Mucosa of descending colon (tissue), 3 donors: ENCODE measurements at regions not wholly inside any gene's neighbourhood (a gene's known extent, or its start where the extent isn't known, plus 50 kb on each side); places are given as distances from the start of the nearest gene placed in this dataset.
A peak's percentile ranks its signal among the peaks of the same experiment; 100 is the strongest.
"Not testable (repeated sequence)": the region's sequence is repeated elsewhere in the genome, so short reads cannot be mapped to it uniquely, and the experiment has no call there.

Experiments
- ATAC-seq: fragments of 200-7000 bp; cut with Tn5 transposase; one replicate; pipeline ENCODE4 v1.9.1; 2020; ENCODE audit warnings: mild to moderate bottlenecking, moderate library complexity
- DNase-seq, 3 donors: peaks; one replicate each; pipeline ENCODE4 v3.0.0-alpha.2; 2020
- H3K36me3 ChIP-seq: fragments of 200-600 bp; one replicate; pipeline ENCODE4 v1.8.0; 2021; ENCODE audit warnings: low read depth, mild to moderate bottlenecking
- H3K4me1 ChIP-seq: fragments of 200-600 bp; one replicate; pipeline ENCODE4 v1.8.0; 2021; ENCODE audit warnings: low read depth, mild to moderate bottlenecking
- H3K4me3 ChIP-seq: fragments of 200-600 bp; one replicate; pipeline ENCODE4 v1.8.0; 2021; ENCODE audit warnings: mild to moderate bottlenecking
- H3K9me3 ChIP-seq: fragments of 200-600 bp; one replicate; pipeline ENCODE4 v1.8.0; 2021; ENCODE audit warnings: mild to moderate bottlenecking
- intact Hi-C, 2 donors: fragments of 100-400 bp; cut with DNase I in 1 of 2; cut with micrococcal nuclease in 1 of 2; formaldehyde crosslinking; loops; one replicate each; pipeline versions ENCODE4 v1.11.0 to v1.11.1; 2022; cut with DNase I, micrococcal nuclease
- TF ChIP-seq, protein P1 (sequence below): fragments of 200-600 bp; IDR thresholded peaks from one replicate; pipeline ENCODE4 v1.8.0; 2022; ENCODE audit warnings: antibody characterized with exemption, mild to moderate bottlenecking
- donor health status: DM: no; HTN: no; CAD: no; lungs with moderate emphysema.
- donor health status: DM: no; HTN: no; CAD: no.
- donor health status: DM: no; HTN: yes; CAD: no.

DNA sequence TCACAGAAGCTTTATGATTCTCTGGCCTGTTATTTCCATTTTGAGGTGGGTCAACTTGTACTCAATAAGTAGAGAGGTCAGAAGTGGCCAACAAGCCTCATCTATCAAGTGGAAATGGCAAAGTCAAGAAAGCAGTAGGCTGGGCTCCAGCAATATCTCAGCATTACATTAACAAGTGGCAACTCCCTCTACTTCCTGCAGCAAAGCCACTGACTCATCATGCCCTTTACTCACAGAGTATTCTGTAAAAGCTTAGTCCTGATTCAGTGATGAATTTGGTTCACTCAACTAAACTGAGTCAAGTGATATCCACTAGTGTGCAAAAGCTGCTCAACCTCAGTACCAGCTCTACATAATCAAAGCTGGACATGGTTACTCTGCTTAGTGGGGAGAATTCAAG, 954.6 kb downstream of the EPHA3 start:
- H3K36me3 ChIP-seq = no peaks in the 10 kb centered on the region
- TF ChIP-seq, protein P1, sequence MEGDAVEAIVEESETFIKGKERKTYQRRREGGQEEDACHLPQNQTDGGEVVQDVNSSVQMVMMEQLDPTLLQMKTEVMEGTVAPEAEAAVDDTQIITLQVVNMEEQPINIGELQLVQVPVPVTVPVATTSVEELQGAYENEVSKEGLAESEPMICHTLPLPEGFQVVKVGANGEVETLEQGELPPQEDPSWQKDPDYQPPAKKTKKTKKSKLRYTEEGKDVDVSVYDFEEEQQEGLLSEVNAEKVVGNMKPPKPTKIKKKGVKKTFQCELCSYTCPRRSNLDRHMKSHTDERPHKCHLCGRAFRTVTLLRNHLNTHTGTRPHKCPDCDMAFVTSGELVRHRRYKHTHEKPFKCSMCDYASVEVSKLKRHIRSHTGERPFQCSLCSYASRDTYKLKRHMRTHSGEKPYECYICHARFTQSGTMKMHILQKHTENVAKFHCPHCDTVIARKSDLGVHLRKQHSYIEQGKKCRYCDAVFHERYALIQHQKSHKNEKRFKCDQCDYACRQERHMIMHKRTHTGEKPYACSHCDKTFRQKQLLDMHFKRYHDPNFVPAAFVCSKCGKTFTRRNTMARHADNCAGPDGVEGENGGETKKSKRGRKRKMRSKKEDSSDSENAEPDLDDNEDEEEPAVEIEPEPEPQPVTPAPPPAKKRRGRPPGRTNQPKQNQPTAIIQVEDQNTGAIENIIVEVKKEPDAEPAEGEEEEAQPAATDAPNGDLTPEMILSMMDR = no peak
- H3K4me1 ChIP-seq = no peaks in the 10 kb centered on the region
- peak; percentile 47 for ATAC-seq
- DNase-seq = no peak
- no peaks in the 10 kb centered on the region for H3K9me3 ChIP-seq
- intact Hi-C loops = no loop called here
- no peak overlapping the region for H3K4me3 ChIP-seq

DNA sequence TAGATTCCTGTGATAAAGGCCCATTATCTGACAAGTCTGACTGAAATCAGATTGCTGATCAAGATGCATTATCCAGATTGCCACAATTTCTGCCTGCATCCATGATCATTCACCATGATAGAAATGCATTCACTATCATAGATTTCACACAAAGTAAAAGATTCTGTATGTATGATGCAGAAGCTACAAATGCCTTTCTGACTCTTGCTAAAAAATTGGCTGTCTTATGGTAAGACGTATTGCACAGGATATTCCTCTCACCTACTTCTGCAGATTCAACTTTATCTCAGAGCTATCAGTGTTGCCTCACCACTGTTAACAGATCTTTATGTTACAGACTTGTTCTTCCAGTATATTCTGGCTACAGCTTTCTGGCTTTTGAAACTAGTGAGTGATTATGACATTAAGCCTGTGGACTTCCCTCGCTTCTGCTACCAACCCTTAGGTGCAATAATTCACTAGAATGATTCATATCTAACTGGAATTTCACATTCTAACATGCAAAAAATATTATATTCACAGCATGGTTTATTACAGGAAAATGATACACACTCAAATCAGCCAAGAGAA, 955.3 kb downstream of the EPHA3 start:
- DNase-seq (no peak), ATAC-seq (no peak)
- no peaks in the 10 kb centered on the region for H3K4me1 ChIP-seq
- intact Hi-C loops = no loop called here
- TF ChIP-seq, protein P1 = no peak
- H3K4me3 ChIP-seq = no peak overlapping the region
- no peaks in the 10 kb centered on the region for H3K36me3 ChIP-seq
- no peaks in the 10 kb centered on the region for H3K9me3 ChIP-seq

DNA sequence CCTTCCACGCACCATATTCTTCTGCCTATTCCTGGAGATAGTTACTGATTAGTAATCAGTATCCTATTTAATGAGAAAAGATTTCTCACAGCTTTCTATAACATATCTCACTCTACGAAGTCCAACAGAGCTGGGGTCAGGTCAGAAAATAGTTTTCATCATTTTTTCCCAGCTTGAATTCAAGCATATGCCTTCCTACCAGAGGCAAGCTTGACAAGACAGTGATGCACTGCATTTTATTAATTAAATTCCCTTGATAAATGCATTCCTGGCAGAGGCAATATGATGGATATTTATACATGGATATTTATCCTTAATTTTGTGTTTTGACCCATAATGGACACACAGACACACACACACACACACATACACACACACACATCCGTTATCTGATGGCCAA, 961.4 kb downstream of the EPHA3 start:
- intact Hi-C loops = no loop called here
- ATAC-seq (no peak), DNase-seq (no peak)

DNA sequence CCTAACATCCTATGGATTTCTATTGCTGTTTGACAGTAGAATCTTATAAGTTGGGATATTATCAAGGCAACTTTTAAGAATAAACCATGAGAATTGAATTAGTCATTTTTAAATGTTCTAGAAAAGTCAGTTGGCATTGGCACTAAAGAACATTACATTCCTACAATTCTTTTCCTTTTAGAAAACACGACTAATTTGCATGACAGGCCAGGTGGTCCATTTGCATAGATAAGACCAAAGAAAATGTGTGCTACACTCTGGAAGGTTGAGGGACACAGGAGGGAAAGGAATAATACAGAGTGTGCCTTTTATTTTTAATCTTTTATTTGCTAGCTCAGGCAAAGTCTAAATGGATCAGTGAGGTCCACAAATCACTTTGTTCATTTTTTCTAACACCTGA, 962.3 kb downstream of the EPHA3 start:
- intact Hi-C loops = no loop called here
- no peak for DNase-seq

More for the DNA sequence above, 961.4 kb downstream of the EPHA3 start:
- TF ChIP-seq, protein P1 = no peak
- Histone ChIP-seq H3K4me1 (no peaks in the 10 kb centered on the region), H3K4me3 (no peak overlapping the region), H3K9me3 (no peaks in the 10 kb centered on the region), H3K36me3 (no peaks in the 10 kb centered on the region)

DNA sequence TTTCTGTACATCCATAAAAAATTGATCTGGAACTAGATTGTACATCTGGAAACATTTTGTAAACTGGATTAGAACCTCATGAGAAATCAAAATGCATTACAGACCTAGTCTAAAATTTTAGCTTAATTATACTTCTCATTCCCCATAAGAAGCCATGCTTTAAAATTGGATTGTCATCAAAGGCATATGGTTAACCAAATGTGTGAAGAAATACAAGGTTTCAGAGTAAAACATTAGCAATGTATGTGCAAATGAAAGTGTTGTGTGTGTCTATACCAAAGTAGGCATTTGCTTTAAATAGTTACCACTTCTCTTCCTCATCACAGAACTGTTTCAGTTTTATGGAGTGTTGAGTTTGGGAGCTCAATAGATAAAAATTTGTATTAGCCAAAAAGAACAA, 968.7 kb downstream of the EPHA3 start:
- DNase-seq (no peak), ATAC-seq (no peak)
- Histone ChIP-seq H3K9me3 (no peaks in the 10 kb centered on the region), H3K36me3 (no peaks in the 10 kb centered on the region), H3K4me3 (no peak overlapping the region), H3K4me1 (no peaks in the 10 kb centered on the region)
- TF ChIP-seq, protein P1 = no peak
- intact Hi-C loops = no loop called here

More for the DNA sequence above, 962.3 kb downstream of the EPHA3 start:
- no peaks in the 10 kb centered on the region for H3K4me1 ChIP-seq
- H3K9me3 ChIP-seq = no peaks in the 10 kb centered on the region
- TF ChIP-seq, protein P1 = no peak
- no peak overlapping the region for H3K4me3 ChIP-seq
- ATAC-seq = no peak
- no peaks in the 10 kb centered on the region for H3K36me3 ChIP-seq

DNA sequence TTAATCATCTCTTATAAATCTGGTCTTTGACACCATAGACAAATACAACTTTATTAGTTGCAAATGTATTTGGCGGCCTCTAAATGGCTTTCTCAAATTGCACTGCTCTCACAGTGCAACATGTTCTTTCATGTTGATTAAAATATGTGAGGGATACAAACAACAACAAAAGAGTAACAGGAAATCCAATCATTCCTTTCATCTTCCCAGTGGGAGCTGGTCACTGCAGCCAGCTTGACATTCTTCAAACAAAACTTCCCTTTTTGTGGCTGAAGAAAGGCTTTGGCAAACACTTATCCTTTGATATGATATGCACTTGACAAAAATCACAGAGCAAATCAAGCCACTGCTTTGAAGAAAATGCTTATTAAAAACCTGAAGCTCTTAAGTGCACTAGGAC, 973.6 kb downstream of the EPHA3 start:
- DNase-seq (no peak), ATAC-seq (no peak)
- Histone ChIP-seq H3K9me3 (no peaks in the 10 kb centered on the region), H3K36me3 (no peaks in the 10 kb centered on the region), H3K4me3 (no peak overlapping the region), H3K4me1 (no peaks in the 10 kb centered on the region)
- intact Hi-C loops = no loop called here
- TF ChIP-seq, protein P1 = no peak

DNA sequence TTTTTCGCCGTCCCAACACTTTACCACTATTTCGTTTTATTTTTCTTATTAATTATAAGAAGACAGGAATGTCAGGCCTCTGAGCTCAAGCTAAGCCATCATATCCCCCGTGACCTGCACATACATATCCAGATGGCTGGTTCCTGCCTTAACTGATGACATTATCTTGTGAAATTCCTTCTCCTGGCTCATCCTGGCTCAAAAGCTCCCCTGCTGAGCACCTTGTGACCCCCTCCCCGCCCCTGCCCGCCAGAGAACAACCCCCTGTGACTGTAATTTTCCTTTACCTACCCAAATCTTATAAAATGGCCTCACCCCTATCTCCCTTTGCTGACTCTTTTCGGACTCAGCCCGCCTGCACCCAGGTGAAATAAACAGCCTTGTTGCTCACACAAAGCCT, 978.9 kb downstream of the EPHA3 start:
- H3K9me3 ChIP-seq, H3K4me1 ChIP-seq, intact Hi-C loops, ATAC-seq, DNase-seq, H3K4me3 ChIP-seq, H3K36me3 ChIP-seq: not testable (repeated sequence)
